ENCODE measurements at regions not wholly inside any gene's neighbourhood (a gene's known extent, or its start where the extent isn't known, plus 50 kb on each side); places are given as distances from the start of the nearest gene placed in this dataset.

DNA sequence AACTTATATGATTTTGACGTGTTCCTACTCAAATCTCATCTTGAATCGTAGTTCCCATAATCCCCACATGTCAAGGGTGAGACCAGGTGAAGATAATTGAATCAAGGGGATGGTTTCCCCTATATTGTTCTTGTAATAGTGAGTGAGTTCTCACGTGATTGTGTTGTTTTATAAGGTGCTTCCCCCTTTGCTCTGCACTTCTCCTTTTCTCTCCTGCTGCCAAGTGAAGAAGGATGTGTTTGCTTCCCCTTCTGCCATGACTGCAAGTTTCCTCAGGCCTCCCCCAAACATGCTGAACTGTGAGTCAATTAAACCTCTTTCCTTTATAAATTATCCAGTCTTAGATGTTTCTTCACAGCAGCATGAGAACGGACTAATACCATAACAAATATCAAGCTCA lies 83.2 kb downstream of the MANEA start:
- H3K4me3 ChIP-seq (ENCODE audit: low read depth, low read length) = no peak overlapping the region
- DNase-seq (ENCODE audit: low read depth) = no peak

DNA sequence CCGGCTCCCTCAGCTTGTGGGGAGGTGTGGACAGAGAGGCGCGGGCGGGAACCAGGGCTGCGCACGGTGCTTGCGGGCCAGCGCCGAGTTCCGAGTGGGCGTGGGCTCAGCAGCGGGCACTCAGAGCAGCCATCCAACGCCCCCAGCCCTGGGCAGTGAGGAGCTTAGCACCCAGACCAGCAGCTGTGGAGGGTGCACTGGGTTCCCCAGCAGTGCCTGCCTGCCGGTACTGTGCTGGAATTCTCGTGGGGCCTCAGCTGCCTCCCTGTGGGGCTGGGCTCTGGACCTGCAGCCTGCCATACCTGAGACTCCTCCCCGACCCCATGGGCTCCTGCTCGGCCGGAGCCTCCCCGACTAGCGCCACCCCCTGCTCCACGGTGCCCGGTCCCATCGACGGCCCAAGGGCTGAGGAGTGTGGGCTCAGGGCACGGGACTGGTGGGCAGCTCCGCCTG lies 92.7 kb downstream of the MANEA start:
- TF ChIP-seq, protein P1, sequence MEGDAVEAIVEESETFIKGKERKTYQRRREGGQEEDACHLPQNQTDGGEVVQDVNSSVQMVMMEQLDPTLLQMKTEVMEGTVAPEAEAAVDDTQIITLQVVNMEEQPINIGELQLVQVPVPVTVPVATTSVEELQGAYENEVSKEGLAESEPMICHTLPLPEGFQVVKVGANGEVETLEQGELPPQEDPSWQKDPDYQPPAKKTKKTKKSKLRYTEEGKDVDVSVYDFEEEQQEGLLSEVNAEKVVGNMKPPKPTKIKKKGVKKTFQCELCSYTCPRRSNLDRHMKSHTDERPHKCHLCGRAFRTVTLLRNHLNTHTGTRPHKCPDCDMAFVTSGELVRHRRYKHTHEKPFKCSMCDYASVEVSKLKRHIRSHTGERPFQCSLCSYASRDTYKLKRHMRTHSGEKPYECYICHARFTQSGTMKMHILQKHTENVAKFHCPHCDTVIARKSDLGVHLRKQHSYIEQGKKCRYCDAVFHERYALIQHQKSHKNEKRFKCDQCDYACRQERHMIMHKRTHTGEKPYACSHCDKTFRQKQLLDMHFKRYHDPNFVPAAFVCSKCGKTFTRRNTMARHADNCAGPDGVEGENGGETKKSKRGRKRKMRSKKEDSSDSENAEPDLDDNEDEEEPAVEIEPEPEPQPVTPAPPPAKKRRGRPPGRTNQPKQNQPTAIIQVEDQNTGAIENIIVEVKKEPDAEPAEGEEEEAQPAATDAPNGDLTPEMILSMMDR (IDR thresholded peaks at IDR 0.05; ENCODE audit: low read depth, low read length, missing control alignments) = no peak
- no peak for DNase-seq (ENCODE audit: low read depth)
- H3K4me3 ChIP-seq (ENCODE audit: low read depth, low read length) = no peak overlapping the region

More for the DNA sequence above, 83.2 kb downstream of the MANEA start:
- TF ChIP-seq, protein P1 (IDR thresholded peaks at IDR 0.05; ENCODE audit: low read depth, low read length, missing control alignments) = no peak

DNA sequence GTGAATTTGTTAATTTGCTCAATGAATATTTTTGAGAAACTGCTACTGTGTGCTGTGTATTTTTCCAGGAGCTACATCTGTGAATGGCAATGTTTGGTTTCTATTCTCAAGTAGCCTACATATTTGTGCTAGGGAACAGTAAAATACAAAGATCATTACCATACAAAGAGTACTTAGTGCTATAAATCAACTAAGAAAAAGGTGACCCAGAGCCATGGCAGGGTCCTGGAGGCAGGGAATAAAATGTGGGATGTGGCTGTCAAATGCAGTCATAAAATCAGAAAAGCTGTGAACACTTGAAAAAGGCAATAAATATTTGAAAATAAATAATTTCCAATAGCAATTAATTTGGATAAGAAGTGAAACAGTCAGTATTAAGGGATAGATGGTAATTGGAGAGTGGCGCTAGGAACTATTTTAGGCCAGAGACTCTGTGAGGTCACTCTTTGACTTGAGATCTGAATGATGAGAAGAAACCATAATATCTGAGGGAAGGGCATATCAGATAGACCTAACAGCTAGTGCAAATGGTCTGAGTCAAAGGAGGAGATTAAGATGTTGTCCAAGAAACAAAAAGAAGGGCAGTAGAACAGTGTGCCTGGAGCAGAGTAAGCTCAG lies 98.8 kb downstream of the MANEA start:
- no peak overlapping the region for H3K4me3 ChIP-seq (ENCODE audit: low read depth, low read length)
- TF ChIP-seq, protein P1 (IDR thresholded peaks at IDR 0.05; ENCODE audit: low read depth, low read length, missing control alignments) = no peak
- DNase-seq (ENCODE audit: low read depth) = no peak

DNA sequence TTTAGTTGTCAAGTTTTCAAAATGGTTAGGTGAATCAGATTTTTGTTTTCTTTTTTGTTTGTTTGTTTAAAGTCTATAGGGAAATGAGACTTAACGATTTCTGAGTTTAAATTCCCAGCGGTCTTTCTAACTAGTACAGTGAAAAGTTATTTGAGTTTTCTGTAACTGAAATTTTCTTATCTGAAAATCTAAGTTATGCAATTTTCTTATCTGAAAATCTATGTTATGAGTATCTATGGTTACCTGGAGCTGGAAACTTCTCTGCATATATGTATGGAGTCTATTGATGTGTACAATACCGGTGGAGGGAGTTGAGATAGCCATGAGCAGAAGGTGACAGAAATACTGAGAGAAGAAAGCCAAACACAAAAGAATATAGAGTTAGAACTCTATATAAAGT lies 102.6 kb downstream of the MANEA start:
- DNase-seq (ENCODE audit: low read depth) = no peak
- no peak overlapping the region for H3K4me3 ChIP-seq (ENCODE audit: low read depth, low read length)
- TF ChIP-seq, protein P1 (IDR thresholded peaks at IDR 0.05; ENCODE audit: low read depth, low read length, missing control alignments) = no peak

DNA sequence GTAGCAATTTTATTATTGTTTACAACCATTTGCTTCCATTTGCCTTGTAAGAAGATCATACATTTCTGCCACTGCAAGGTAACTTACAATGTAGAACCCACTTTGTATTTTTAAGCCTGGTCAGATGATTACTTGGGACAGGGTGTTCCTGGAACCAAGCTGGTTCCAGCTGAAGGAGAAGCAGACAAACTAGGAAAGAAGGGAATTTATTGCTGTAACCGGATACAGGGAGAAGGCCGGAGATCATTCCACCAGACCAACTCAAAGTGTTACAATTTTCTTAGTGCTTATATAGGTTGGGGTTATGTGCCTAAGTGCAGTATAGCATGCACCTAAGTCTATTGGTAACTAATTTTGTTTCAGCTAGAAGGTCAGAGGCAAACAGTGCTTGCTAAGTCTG lies 104.4 kb downstream of the MANEA start:
- no peak overlapping the region for H3K4me3 ChIP-seq (ENCODE audit: low read depth, low read length)
- DNase-seq (ENCODE audit: low read depth) = no peak
- TF ChIP-seq, protein P1 (IDR thresholded peaks at IDR 0.05; ENCODE audit: low read depth, low read length, missing control alignments) = no peak

DNA sequence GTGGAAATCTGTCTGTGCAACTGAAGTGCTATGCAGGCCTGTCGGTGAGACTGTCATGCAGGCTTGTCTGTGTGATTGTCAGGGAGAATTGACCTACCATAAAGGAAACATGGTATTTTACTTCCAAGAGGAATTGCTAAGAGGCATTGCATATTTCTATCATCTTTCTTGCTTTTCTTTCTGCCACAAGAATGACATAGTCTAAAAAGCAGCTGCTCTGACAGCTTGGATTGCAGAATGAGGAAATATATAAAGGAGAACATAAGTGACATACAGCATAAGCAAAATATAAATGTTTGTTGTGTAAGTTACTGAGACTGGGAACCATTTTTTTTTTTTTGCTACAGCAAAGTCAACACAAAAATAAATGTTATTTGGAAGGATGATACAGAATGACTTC lies 105.1 kb downstream of the MANEA start:
- H3K4me3 ChIP-seq (ENCODE audit: low read depth, low read length) = no peak overlapping the region

More for the DNA sequence above, 105.1 kb downstream of the MANEA start:
- TF ChIP-seq, protein P1 (IDR thresholded peaks at IDR 0.05; ENCODE audit: low read depth, low read length, missing control alignments) = no peak
- DNase-seq (ENCODE audit: low read depth) = no peak

All from GM12864 (cell line).